ENCODE measurements at regions not wholly inside any gene's neighbourhood (a gene's known extent, or its start where the extent isn't known, plus 50 kb on each side); places are given as distances from the start of the nearest gene placed in this dataset.

DNA sequence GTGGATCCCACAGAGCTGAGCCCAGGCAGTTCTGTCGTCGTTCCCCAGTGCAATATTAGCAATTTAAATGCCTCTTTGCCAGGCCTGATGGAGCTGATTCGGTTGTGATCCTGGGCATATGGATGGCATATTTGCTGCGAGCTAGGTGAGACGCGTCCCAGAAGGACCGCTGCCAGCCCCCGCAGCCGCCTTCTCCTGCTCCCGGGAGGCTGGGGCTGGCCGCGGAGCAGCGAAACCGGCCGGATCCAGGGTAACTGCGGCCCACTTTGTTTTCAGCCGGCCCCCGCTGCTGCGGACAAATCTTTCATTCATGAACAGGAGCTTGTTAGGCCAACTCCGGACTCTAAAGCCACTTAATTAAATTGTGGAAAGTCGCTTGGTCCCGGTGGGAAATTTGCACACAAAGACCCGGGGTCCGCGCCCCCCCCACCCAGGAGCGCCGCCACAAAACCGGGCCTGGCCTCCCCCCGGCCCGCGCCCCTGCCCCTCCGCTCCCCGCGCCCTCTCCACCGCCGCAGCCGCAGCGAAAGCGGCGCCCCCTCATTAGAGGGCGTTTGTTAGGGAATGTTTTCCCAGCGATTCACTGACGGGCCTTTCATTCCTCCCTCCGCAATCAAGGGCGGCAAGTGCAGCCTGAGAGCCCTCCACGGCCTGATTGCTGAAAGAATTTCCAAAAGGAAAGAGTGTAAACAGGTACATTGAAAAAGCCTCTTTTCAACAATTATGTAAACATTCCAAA is 383.3 kb downstream of the RRAGC start:
- TF ChIP-seq, protein P1, sequence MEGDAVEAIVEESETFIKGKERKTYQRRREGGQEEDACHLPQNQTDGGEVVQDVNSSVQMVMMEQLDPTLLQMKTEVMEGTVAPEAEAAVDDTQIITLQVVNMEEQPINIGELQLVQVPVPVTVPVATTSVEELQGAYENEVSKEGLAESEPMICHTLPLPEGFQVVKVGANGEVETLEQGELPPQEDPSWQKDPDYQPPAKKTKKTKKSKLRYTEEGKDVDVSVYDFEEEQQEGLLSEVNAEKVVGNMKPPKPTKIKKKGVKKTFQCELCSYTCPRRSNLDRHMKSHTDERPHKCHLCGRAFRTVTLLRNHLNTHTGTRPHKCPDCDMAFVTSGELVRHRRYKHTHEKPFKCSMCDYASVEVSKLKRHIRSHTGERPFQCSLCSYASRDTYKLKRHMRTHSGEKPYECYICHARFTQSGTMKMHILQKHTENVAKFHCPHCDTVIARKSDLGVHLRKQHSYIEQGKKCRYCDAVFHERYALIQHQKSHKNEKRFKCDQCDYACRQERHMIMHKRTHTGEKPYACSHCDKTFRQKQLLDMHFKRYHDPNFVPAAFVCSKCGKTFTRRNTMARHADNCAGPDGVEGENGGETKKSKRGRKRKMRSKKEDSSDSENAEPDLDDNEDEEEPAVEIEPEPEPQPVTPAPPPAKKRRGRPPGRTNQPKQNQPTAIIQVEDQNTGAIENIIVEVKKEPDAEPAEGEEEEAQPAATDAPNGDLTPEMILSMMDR (IDR thresholded peaks at IDR 0.05; ENCODE audit: low read depth, low read length, poor library complexity, severe bottlenecking): no peak
- no peak for TF ChIP-seq EZH2phosphoT487 (IDR thresholded peaks at IDR 0.05; ENCODE audit: borderline replicate concordance, low read length)

Measured in DOHH2 (cell line).